K562 (cell line): ENCODE measurements at regions not wholly inside any gene's neighbourhood (a gene's known extent, or its start where the extent isn't known, plus 50 kb on each side); places are given as distances from the start of the nearest gene placed in this dataset.

Experiments used
- ELF4 ChIP-seq: fragments of 450-650 bp; formaldehyde crosslinking; IDR thresholded peaks from 2 replicates; pipeline ENCODE4 v1.4.0; 2022; ENCODE audit warnings: missing genetic modification characterization
- MYBL2 ChIP-seq, 2 experiments: fragments of 450-650 bp in 1 of 2; sonication (generic) in 1 of 2; formaldehyde crosslinking in 1 of 2; IDR thresholded peaks; 2 replicates each; pipeline versions ENCODE4 v1.6.1 to v1.8.1; 2017 to 2022; ENCODE audit warnings: borderline replicate concordance in 1 of 2, inconsistent platforms in 1 of 2, low read depth in 1 of 2, mild to moderate bottlenecking in 1 of 2, missing genetic modification reagents in 1 of 2, moderate library complexity in 1 of 2
- TCF3 ChIP-seq: sonication (generic); formaldehyde crosslinking; IDR thresholded peaks from 2 replicates; pipeline ENCODE4 v1.4.0; 2020; ENCODE audit warnings: mild to moderate bottlenecking, missing genetic modification reagents
- ZKSCAN3 ChIP-seq: fragments of 250-450 bp; sonication (Bioruptor Pico); IDR thresholded peaks from 2 replicates; pipeline ENCODE4 v1.4.0; 2020
- ZNF140 ChIP-seq: fragments of 250-450 bp; sonication (Bioruptor Pico); IDR thresholded peaks from 2 replicates; pipeline ENCODE4 v1.8.0; 2021; ENCODE audit warnings: moderate library complexity, mild to moderate bottlenecking, inconsistent platforms
- ZNF431 ChIP-seq: sonication (generic); formaldehyde crosslinking; IDR thresholded peaks from 2 replicates; pipeline ENCODE4 v1.8.0; 2022; ENCODE audit warnings: mild to moderate bottlenecking, missing genetic modification reagents
- TF ChIP-seq, protein P1 (sequence below): fragments of 250-450 bp; sonication (Bioruptor Pico); IDR thresholded peaks from 2 replicates; pipeline ENCODE4 v1.5.0; 2021; ENCODE audit warnings: mild to moderate bottlenecking, moderate library complexity
- TF ChIP-seq, protein P2 (sequence below): fragments of 250-450 bp; sonication (Bioruptor Pico); IDR thresholded peaks from 2 replicates; pipeline ENCODE4 v1.5.0; 2020; ENCODE audit warnings: mild to moderate bottlenecking, borderline replicate concordance
- TF ChIP-seq, protein P3 (sequence below): sonication (generic); formaldehyde crosslinking; IDR thresholded peaks from 2 replicates; pipeline ENCODE4 v1.5.0; 2020; ENCODE audit warnings: missing genetic modification reagents
- TF ChIP-seq, protein P4 (sequence below), 3 experiments: fragments of 200-800 bp in 1 of 3; fragments of 250-450 bp in 1 of 3; fragments of 450-650 bp in 1 of 3; sonication (Bioruptor Pico) in 1 of 3; sonication (Bioruptor generic) in 1 of 3; formaldehyde crosslinking in 1 of 3; IDR thresholded peaks; 2 replicates each; pipeline versions ENCODE4 v1.6.1 to v1.8.0; 2016 to 2022; ENCODE audit warnings: mild to moderate bottlenecking in 2 of 3, missing genetic modification characterization in 2 of 3, missing compliant biosample characterization in 1 of 3, moderate library complexity in 1 of 3
- TF ChIP-seq, protein P5 (sequence below): sonication (generic); formaldehyde crosslinking; IDR thresholded peaks from 2 replicates; pipeline ENCODE4 v1.8.1; 2023; ENCODE audit warnings: mild to moderate bottlenecking, missing genetic modification reagents

DNA sequence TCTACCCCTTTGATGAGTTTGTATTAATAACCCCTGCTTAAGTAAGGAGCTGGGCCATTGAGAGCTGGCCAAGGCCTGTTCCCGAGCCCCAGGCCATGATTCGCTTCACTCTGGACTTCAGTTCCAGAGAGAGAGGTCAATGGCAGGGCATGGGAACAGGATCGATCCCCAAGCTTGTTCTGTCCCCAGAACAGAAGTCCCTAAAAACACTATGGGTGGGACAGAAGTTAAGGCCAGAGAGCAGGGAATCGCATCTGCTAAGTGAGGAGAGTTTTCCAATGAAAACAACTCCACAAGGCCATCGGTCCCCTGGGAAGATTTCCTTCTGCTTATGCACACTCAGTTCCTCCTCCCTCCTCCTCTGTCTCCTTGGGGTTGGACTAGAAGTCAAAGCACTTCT lies 159.6 kb downstream of the LSM5 start (continued):
- TF ChIP-seq, protein P1, sequence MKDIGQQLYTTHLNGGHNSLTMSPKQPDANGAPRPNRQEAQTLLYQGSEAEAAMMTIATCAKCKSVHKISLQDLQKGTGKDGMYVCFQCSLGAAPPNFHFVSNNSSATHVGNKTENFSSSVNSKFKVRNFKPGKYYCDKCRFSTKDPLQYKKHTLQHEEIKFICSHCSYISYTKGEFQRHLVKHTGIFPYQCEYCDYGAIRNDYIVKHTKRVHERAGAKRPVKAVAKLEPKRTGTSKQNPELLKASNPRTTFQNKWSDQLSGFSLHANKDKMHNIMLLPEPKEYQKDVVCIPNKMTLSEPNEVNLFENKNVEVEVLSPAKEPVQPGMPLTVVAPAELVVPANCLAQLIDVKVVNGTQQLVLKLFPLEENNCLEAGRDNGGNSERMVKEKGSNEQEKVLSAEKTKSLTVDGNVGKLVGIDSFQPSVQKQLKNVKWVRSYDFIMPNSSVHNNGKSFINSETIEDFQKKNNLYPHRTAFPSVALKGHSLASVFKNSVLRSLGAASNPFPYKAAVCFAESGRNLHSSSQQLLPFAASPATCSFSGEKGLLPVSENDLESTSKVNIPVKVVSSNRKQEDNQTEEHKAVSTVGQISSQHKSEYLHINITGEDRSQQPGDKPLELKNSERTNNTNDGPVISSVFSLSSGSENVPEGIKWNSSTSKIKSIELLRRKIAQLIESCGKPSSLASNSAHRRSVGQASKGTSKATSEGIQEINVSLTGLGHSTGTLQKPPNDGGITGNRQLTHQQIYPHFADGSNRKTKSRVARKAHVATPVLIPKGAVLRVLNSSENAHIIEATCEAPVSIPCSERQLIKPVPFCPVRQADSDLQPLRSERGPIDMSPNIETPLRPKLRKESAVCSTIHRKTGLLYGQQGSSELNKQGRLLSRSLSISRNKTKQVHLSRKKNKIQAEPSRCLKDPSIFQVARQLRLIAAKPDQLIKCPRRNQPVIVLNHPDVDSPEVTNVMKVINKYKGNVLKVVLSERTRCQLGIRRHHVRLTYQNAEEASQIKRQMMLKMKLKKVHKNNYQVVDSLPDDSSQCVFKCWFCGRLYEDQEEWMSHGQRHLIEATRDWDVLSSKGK: no peak
- TF ChIP-seq TCF3 (no peak), MYBL2 (IDR thresholded peaks at IDR 0.05; ENCODE audit: low read depth) (no peak), MYBL2 (CRISPR knock-in tag; IDR thresholded peaks at IDR 0.05; ENCODE audit: borderline replicate concordance) (no peak), ZKSCAN3 (no peak), ZNF431 (CRISPR knock-in tag) (no peak), ZNF140 (no peak), ELF4 (no peak)
- TF ChIP-seq, protein P2, sequence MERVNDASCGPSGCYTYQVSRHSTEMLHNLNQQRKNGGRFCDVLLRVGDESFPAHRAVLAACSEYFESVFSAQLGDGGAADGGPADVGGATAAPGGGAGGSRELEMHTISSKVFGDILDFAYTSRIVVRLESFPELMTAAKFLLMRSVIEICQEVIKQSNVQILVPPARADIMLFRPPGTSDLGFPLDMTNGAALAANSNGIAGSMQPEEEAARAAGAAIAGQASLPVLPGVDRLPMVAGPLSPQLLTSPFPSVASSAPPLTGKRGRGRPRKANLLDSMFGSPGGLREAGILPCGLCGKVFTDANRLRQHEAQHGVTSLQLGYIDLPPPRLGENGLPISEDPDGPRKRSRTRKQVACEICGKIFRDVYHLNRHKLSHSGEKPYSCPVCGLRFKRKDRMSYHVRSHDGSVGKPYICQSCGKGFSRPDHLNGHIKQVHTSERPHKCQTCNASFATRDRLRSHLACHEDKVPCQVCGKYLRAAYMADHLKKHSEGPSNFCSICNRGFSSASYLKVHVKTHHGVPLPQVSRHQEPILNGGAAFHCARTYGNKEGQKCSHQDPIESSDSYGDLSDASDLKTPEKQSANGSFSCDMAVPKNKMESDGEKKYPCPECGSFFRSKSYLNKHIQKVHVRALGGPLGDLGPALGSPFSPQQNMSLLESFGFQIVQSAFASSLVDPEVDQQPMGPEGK (CRISPR knock-in tag): no peak
- TF ChIP-seq, protein P3, sequence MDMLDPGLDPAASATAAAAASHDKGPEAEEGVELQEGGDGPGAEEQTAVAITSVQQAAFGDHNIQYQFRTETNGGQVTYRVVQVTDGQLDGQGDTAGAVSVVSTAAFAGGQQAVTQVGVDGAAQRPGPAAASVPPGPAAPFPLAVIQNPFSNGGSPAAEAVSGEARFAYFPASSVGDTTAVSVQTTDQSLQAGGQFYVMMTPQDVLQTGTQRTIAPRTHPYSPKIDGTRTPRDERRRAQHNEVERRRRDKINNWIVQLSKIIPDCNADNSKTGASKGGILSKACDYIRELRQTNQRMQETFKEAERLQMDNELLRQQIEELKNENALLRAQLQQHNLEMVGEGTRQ: no peak
- TF ChIP-seq, protein P4, sequence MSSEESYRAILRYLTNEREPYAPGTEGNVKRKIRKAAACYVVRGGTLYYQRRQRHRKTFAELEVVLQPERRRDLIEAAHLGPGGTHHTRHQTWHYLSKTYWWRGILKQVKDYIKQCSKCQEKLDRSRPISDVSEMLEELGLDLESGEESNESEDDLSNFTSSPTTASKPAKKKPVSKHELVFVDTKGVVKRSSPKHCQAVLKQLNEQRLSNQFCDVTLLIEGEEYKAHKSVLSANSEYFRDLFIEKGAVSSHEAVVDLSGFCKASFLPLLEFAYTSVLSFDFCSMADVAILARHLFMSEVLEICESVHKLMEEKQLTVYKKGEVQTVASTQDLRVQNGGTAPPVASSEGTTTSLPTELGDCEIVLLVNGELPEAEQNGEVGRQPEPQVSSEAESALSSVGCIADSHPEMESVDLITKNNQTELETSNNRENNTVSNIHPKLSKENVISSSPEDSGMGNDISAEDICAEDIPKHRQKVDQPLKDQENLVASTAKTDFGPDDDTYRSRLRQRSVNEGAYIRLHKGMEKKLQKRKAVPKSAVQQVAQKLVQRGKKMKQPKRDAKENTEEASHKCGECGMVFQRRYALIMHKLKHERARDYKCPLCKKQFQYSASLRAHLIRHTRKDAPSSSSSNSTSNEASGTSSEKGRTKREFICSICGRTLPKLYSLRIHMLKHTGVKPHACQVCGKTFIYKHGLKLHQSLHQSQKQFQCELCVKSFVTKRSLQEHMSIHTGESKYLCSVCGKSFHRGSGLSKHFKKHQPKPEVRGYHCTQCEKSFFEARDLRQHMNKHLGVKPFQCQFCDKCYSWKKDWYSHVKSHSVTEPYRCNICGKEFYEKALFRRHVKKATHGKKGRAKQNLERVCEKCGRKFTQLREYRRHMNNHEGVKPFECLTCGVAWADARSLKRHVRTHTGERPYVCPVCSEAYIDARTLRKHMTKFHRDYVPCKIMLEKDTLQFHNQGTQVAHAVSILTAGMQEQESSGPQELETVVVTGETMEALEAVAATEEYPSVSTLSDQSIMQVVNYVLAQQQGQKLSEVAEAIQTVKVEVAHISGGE (CRISPR knock-in tag; IDR thresholded peaks at IDR 0.05): no peak
- TF ChIP-seq, protein P5, sequence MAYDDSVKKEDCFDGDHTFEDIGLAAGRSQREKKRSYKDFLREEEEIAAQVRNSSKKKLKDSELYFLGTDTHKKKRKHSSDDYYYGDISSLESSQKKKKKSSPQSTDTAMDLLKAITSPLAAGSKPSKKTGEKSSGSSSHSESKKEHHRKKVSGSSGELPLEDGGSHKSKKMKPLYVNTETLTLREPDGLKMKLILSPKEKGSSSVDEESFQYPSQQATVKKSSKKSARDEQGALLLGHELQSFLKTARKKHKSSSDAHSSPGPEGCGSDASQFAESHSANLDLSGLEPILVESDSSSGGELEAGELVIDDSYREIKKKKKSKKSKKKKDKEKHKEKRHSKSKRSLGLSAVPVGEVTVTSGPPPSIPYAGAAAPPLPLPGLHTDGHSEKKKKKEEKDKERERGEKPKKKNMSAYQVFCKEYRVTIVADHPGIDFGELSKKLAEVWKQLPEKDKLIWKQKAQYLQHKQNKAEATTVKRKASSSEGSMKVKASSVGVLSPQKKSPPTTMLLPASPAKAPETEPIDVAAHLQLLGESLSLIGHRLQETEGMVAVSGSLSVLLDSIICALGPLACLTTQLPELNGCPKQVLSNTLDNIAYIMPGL (CRISPR knock-in tag): no peak
- TF ChIP-seq, all 486 proteins: peak for 0
